Suppressor macrophage treated with lipopolysaccharide for 1 hour (primary cell): ENCODE measurements at regions not wholly inside any gene's neighbourhood (a gene's known extent, or its start where the extent isn't known, plus 50 kb on each side); places are given as distances from the start of the nearest gene placed in this dataset.
A peak's percentile ranks its signal among the peaks of the same experiment; 100 is the strongest.
"Not testable (repeated sequence)": the region's sequence is repeated elsewhere in the genome, so short reads cannot be mapped to it uniquely, and the experiment has no call there.

ENCODE experiments used
- DNase-seq, 3 donors: peaks; one replicate each; pipeline ENCODE4 v3.0.0-alpha.2; 2020 to 2022

DNA sequence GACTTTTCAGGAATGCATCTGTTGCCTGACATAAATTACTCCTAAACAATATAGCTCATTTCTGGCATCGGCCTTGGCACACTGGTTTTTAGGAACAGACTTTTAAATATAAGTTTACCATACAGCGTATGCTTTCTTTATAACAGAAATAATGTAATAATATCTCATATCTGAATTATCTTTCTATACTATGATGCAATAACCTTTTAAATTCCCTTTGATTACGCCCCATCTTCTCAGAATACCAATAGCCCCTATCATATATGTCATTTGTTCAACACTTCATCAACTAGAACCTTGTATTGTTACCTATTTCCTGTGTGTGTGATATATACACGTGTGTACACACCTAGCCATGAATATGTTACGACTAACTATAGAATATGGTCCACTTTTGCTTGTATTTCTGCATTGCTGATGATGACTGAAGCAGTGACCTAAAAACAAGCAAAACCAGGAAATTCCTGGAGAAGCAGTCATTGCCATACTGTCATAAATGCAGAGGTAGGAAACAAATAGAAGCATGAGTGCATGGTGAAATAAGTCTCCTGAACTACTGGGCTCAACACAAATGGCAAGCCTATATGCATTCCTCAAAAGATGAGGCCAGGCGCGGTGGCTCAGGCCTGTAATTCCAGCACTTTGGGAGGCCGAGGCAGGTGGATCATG is 618.4 kb upstream of the NRP1 start:
- no peak for DNase-seq

GRCh38 chr10:33950206-33950605 is 615.7 kb upstream of the NRP1 start:
- DNase-seq: no peak

DNA sequence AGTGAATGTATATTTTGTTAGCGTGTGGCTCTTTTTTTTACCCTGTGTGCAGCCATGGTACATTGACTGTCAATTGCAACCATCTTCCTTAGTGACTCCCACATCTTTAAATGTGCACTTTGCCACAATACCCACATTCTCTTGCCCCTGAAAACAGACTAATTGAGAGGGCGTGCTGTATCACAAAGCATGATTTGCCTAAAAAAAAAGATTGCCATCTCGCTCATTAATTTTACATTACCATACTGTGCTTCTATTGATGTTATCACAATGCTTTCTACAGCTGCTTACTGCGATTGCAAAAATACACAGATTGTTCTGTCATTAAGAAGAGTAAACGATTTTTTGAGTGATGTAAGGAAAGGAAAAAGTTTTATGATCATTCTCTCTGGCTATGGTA is 613.1 kb upstream of the NRP1 start:
- no peak for DNase-seq

- no peak for DNase-seq
Measured at GRCh38 chr10:33945051-33945450, 610.6 kb upstream of the NRP1 start.

DNA sequence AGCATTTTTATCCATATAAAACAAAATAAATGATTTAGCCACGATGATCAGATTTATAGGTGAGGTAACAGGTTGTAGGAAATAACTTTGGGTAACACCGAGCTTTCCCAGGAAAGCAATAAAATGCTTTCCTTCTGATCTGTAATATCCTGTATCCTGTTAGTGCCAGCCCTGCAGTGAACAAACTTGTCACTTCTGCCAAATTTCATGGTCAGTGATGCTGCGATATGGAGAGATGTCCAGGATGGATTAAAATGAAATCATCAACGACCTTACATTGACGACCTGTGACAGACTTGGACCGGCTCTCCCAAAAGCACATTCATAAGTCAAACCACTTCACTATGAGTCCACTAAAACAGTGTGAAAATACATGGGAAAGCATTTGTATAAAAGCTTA is 608.0 kb upstream of the NRP1 start:
- no peak for DNase-seq

GRCh38 chr10:33939892-33940291 is 605.4 kb upstream of the NRP1 start:
- no peak for DNase-seq

DNA sequence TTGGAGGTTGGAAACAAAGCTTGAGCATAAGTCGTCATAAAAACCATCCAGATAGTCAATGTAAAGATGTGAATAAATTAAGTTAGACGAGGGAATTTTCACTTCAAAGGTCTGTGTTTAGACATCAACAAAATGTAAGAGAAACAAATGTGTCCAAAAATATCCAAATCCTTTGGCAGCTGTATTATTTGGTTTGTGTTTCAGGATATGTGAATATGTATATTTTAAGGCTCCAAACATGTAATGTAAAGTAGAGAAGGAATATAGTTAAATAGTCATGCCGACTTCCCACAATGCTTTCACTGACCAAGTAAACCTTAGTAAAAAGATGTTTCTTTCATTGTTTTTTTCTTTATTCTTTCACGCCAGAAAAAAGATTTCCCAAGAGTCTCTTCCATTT is 604.9 kb upstream of the NRP1 start:
- no peak for DNase-seq

- DNase-seq: no peak
Measured at GRCh38 chr10:33938001-33938400, 603.5 kb upstream of the NRP1 start.

DNA sequence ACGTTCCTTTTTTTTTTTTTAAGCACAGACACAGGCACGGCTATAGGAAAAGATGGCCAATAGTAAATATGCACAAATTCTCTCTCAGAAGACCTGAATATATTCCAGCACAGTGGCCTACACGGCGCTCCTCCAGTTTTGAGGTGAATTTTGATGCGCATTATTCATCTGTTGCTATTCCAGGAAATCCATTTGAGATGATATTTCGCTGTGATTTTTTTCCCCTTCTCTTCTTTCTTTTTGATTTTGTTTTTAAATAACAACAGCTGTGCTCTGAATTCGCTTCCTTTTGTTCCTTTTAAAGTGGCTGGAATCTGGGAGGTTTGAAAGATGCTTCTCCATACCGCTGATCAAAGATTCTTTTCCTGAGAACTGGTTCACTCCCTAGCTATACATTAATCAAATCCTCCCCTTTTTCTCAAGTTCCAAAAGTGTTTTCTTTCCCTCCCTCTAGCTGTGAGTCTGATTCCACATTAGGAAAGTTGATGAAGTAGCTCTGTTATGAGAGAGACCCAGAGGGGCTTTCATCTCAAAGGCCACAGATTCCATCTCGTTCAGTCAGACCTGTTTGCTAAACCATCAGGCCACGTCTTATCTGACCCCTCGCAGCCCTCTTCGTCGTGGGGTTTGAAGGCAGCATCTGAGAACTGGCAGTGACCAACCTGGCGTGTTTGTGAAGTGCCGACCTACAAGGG is 602.7 kb upstream of the NRP1 start:
- DNase-seq: no peak

GRCh38 chr10:33935350-33935749 is 600.9 kb upstream of the NRP1 start:
- DNase-seq: no peak

GRCh38 chr10:33930079-33930478 is 595.6 kb upstream of the NRP1 start:
- peak in 2 of 3 donors; percentile 19 to 29 for DNase-seq

GRCh38 chr10:33927347-33927746 is 592.9 kb upstream of the NRP1 start:
- no peak for DNase-seq

- DNase-seq: peak in 1 of 3 donors; percentile 5
Measured at GRCh38 chr10:33921970-33922605, 587.6 kb upstream of the NRP1 start.

GRCh38 chr10:33920351-33920750 is 585.9 kb upstream of the NRP1 start:
- DNase-seq: no peak

DNA sequence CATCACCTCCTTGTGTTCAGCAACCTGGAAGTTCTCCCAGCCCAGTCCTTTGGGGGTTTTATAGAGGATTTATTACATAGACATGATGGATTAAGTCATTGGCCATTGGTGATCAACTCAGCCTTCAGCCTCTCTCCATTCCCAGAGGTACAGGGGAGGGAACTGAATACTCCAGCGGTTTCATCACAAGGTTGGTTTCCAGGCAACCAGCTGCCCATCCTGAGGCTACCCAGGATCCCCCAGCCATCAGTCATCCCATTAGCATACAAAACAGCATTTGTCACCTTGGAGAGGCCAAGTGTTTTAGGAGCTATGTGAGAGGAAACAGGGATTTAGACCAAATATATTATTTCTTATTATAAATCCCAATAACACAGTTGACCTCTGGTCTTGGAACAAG is 584.8 kb upstream of the NRP1 start:
- no peak for DNase-seq

GRCh38 chr10:33917069-33917780 is 582.8 kb upstream of the NRP1 start:
- DNase-seq: no peak

- DNase-seq: no peak
Measured at GRCh38 chr10:33914746-33915145, 580.3 kb upstream of the NRP1 start.

DNA sequence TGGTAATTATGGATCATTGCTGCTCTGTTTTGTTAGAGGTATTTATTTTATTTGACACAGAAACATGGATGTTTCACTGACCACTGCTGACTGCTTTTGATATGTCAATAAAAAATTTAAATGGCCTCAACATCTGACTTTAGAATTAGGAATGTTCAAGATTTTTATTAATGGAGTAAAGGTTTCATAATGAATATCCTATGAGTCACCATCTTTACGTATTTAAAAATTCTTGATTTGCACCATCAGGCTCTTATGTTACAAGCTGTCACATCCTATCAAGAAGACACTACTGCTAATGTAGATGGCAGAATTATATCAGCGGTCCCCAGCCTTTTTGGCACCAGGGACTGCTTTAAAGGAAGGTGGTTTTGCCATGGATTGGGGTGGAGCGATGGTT is 578.7 kb upstream of the NRP1 start:
- DNase-seq: no peak

- not testable (repeated sequence) for DNase-seq
Measured at GRCh38 chr10:33909476-33909875, 575.0 kb upstream of the NRP1 start.

- DNase-seq: peak in 1 of 3 donors; percentile 2
Measured at GRCh38 chr10:33901166-33901565, 566.7 kb upstream of the NRP1 start.

DNA sequence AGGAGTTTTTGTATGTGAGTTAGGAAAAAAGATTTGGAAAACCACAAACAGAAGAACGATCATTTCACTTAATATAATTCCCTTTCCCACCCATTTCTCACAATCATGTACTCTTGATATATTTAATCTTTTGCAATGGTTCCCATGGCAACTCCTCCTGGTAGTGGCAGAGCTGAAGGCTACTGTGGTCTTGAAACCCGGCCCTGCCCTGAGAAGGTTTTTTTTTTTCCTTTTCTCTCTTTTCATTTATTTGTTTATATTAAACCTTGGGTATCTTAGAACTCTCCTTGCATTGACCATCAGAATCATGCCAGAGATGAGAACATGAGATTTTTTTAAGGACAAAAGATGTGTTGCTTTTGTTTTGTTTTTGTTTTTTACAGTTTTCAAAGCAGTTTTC is 566.1 kb upstream of the NRP1 start:
- no peak for DNase-seq

DNA sequence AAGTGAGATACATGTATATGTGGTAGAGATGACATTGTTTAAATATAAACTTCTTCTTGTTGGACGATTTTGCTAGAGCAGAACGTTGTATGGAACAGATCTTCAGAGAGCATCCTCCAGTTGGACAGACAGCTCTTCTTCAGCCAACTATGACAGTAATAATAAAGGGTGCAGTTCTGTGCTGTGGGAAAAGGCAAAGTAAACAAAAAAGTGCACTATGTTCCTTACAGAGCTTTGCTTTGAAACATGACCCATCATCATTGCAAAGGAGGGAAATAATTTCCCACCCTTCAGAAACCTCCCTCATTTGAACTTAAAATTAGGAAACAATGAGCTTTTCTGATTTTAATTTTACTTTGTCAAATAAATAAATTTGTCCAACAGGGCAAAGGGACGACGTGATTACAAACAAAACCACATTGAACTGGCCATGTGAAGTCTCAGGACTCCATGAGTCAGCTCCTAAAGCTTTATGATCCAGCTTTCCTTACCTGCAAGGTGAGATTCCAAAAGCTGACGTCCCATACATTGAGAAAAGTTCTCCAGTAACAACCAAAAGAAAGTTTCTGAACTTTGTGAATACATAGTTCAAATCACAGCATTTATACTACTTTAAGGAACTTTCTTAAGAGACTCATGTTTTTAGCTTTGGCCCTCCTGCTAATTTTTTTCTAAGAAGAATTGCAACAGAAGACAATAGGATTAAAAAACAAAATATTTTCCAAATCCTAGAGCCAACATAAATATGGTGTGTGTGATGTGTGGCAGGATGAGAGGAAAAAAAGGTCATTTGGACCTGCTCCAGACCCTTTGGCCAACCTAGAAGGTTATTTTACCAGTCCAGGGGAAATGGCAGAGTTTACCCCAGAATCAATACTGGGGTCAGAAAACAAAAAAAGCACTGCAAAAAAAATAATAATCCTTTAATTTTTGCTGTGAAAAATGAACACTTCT is 565.4 kb upstream of the NRP1 start:
- no peak for DNase-seq
